ENCODE measurements at regions not wholly inside any gene's neighbourhood (a gene's known extent, or its start where the extent isn't known, plus 50 kb on each side); places are given as distances from the start of the nearest gene placed in this dataset.

GRCh38 chr12:45553204-45553603 is 176.3 kb upstream of the ARID2 start:
- DNase-seq = no peak

- DNase-seq = no peak
These were observed 172.5 kb upstream of the ARID2 start for GRCh38 chr12:45557016-45557415.

- no peak for DNase-seq
These were observed 171.2 kb upstream of the ARID2 start for GRCh38 chr12:45558353-45558752.

GRCh38 chr12:45559537-45559936 is 170.0 kb upstream of the ARID2 start:
- DNase-seq = no peak

GRCh38 chr12:45560689-45561088 is 168.8 kb upstream of the ARID2 start:
- DNase-seq = no peak

- DNase-seq = no peak
These were observed 168.0 kb upstream of the ARID2 start for GRCh38 chr12:45561488-45561887.

GRCh38 chr12:45565590-45565989 is 163.9 kb upstream of the ARID2 start:
- DNase-seq = no peak

- DNase-seq = no peak
These were observed 163.2 kb upstream of the ARID2 start for GRCh38 chr12:45566257-45566656.

GRCh38 chr12:45568808-45569207 is 160.7 kb upstream of the ARID2 start:
- DNase-seq = no peak

GRCh38 chr12:45570501-45570900 is 159.0 kb upstream of the ARID2 start:
- DNase-seq = no peak

- DNase-seq = no peak
These were observed 157.4 kb upstream of the ARID2 start for GRCh38 chr12:45572114-45572513.

GRCh38 chr12:45575417-45575816 is 154.1 kb upstream of the ARID2 start:
- no peak for DNase-seq

- no peak for DNase-seq
These were observed 153.6 kb upstream of the ARID2 start for GRCh38 chr12:45575823-45576475.

- DNase-seq = no peak
These were observed 151.6 kb upstream of the ARID2 start for GRCh38 chr12:45577844-45578399.

GRCh38 chr12:45580356-45580969 is 149.0 kb upstream of the ARID2 start:
- DNase-seq = no peak

GRCh38 chr12:45581112-45581511 is 148.4 kb upstream of the ARID2 start:
- no peak for DNase-seq

- DNase-seq = no peak
These were observed 147.0 kb upstream of the ARID2 start for GRCh38 chr12:45582536-45582935.

GRCh38 chr12:45582986-45583659 is 146.4 kb upstream of the ARID2 start:
- DNase-seq = no peak

GRCh38 chr12:45584336-45584735 is 145.2 kb upstream of the ARID2 start:
- DNase-seq = no peak

- no peak for DNase-seq
These were observed 143.8 kb upstream of the ARID2 start for GRCh38 chr12:45585522-45586230.

- no peak for DNase-seq
These were observed 143.0 kb upstream of the ARID2 start for GRCh38 chr12:45586486-45586885.

GRCh38 chr12:45587012-45587411 is 142.5 kb upstream of the ARID2 start:
- DNase-seq = no peak

- no peak for DNase-seq
These were observed 141.5 kb upstream of the ARID2 start for GRCh38 chr12:45587877-45588533.

All from NCI-H526 treated with DMSO at 0.1 percent for 48 hours (cell line).